ENCODE measurements at regions not wholly inside any gene's neighbourhood (a gene's known extent, or its start where the extent isn't known, plus 50 kb on each side); places are given as distances from the start of the nearest gene placed in this dataset.
"Not testable (repeated sequence)": the region's sequence is repeated elsewhere in the genome, so short reads cannot be mapped to it uniquely, and the experiment has no call there.

GRCh38 chr6:144497650-144498049 is 212.5 kb downstream of the UTRN start:
- DNase-seq (ENCODE audit: low spot score in 2 of 2): no peak
- peaks cover 0 to 5% of the 10 kb centered on the region in 2 donors for H3K9me3 Mint-ChIP-seq
- peaks cover 17% of the 10 kb centered on the region in 2 donors for H3K36me3 Mint-ChIP-seq
- no peak for ATAC-seq
- no peak overlapping the region for H3K27ac Mint-ChIP-seq

GRCh38 chr6:144500892-144501291 is 215.8 kb downstream of the UTRN start:
- peak; percentile 46 to 76 for ATAC-seq
- no peak for DNase-seq (ENCODE audit: low spot score in 2 of 2)
- H3K9me3 Mint-ChIP-seq: peaks cover 14 to 20% of the 10 kb centered on the region in 2 donors
- no peak overlapping the region for H3K27ac Mint-ChIP-seq
- peaks cover 44 to 49% of the 10 kb centered on the region in 2 donors for H3K36me3 Mint-ChIP-seq

GRCh38 chr6:144505214-144505613 is 220.1 kb downstream of the UTRN start:
- peaks cover 49 to 53% of the 10 kb centered on the region in 2 donors for H3K36me3 Mint-ChIP-seq

GRCh38 chr6:144506051-144506450 is 220.9 kb downstream of the UTRN start:
- Mint-ChIP-seq H3K9me3 (peaks cover 17 to 18% of the 10 kb centered on the region in 2 donors), H3K36me3 (peaks cover 49 to 53% of the 10 kb centered on the region in 2 donors)
- DNase-seq (ENCODE audit: low spot score in 2 of 2); ATAC-seq; H3K27ac Mint-ChIP-seq: not testable (repeated sequence)

More at GRCh38 chr6:144505214-144505613, 220.1 kb downstream of the UTRN start:
- H3K27ac Mint-ChIP-seq; ATAC-seq; DNase-seq (ENCODE audit: low spot score in 2 of 2): not testable (repeated sequence)
- peaks cover 17 to 18% of the 10 kb centered on the region in 2 donors for H3K9me3 Mint-ChIP-seq

- DNase-seq (ENCODE audit: low spot score in 2 of 2); H3K27ac Mint-ChIP-seq; ATAC-seq: not testable (repeated sequence)
- Mint-ChIP-seq H3K36me3 (peaks cover 45 to 47% of the 10 kb centered on the region in 2 donors), H3K9me3 (peaks cover 17 to 18% of the 10 kb centered on the region in 2 donors)
These were observed 222.7 kb downstream of the UTRN start for GRCh38 chr6:144507772-144508312.

GRCh38 chr6:144510859-144511258 is 225.7 kb downstream of the UTRN start:
- no peak for ATAC-seq
- Mint-ChIP-seq H3K36me3 (peaks cover 16 to 17% of the 10 kb centered on the region in 2 donors), H3K9me3 (peaks cover 3% of the 10 kb centered on the region in 2 donors), H3K27ac (no peak overlapping the region)
- DNase-seq (ENCODE audit: low spot score in 2 of 2): no peak

GRCh38 chr6:144515761-144516160 is 230.6 kb downstream of the UTRN start:
- Mint-ChIP-seq H3K27ac (no peak overlapping the region), H3K36me3 (peaks cover 0 to 5% of the 10 kb centered on the region in 2 donors), H3K9me3 (no peaks in the 10 kb centered on the region)
- DNase-seq (ENCODE audit: low spot score in 2 of 2): no peak
- no peak for ATAC-seq

GRCh38 chr6:144519426-144519825 is 234.3 kb downstream of the UTRN start:
- no peak for ATAC-seq
- Mint-ChIP-seq H3K27ac (no peak overlapping the region), H3K36me3 (peaks cover 0 to 5% of the 10 kb centered on the region in 2 donors), H3K9me3 (no peaks in the 10 kb centered on the region)
- no peak for DNase-seq (ENCODE audit: low spot score in 2 of 2)

GRCh38 chr6:144528743-144529425 is 243.7 kb downstream of the UTRN start:
- peaks cover 0 to 17% of the 10 kb centered on the region in 2 donors for H3K36me3 Mint-ChIP-seq
- DNase-seq (ENCODE audit: low spot score in 2 of 2): no peak
- ATAC-seq: no peak
- H3K27ac Mint-ChIP-seq: peak overlapping the region in 1 of 2 donors; percentile 23
- H3K9me3 Mint-ChIP-seq: no peaks in the 10 kb centered on the region

GRCh38 chr6:144530118-144530517 is 245.0 kb downstream of the UTRN start:
- DNase-seq (ENCODE audit: low spot score in 2 of 2): no peak
- ATAC-seq: no peak
- H3K27ac Mint-ChIP-seq: no peak overlapping the region
- peaks cover 0 to 17% of the 10 kb centered on the region in 2 donors for H3K36me3 Mint-ChIP-seq
- H3K9me3 Mint-ChIP-seq: no peaks in the 10 kb centered on the region

- H3K36me3 Mint-ChIP-seq: peaks cover 0 to 17% of the 10 kb centered on the region in 2 donors
- ATAC-seq; H3K27ac Mint-ChIP-seq; H3K9me3 Mint-ChIP-seq; DNase-seq (ENCODE audit: low spot score in 2 of 2): not testable (repeated sequence)
These were observed 247.1 kb downstream of the UTRN start for GRCh38 chr6:144532238-144532637.

- Mint-ChIP-seq H3K27ac (no peak overlapping the region), H3K9me3 (no peaks in the 10 kb centered on the region), H3K36me3 (peaks cover 0 to 17% of the 10 kb centered on the region in 2 donors)
- DNase-seq (ENCODE audit: low spot score in 2 of 2) (no peak), ATAC-seq (no peak)
These were observed 249.0 kb downstream of the UTRN start for GRCh38 chr6:144534180-144534579.

GRCh38 chr6:144535630-144536029 is 250.5 kb downstream of the UTRN start:
- no peak for DNase-seq (ENCODE audit: low spot score in 2 of 2)
- no peaks in the 10 kb centered on the region for H3K9me3 Mint-ChIP-seq
- no peak overlapping the region for H3K27ac Mint-ChIP-seq
- H3K36me3 Mint-ChIP-seq: peaks cover 0 to 17% of the 10 kb centered on the region in 2 donors
- ATAC-seq: peak in 1 of 2 donors; percentile 38

GRCh38 chr6:144536079-144536478 is 250.9 kb downstream of the UTRN start:
- ATAC-seq (peak in 1 of 2 donors; percentile 34), DNase-seq (ENCODE audit: low spot score in 2 of 2) (no peak)
- Mint-ChIP-seq H3K9me3 (no peaks in the 10 kb centered on the region), H3K27ac (no peak overlapping the region), H3K36me3 (peaks cover 0 to 17% of the 10 kb centered on the region in 2 donors)

GRCh38 chr6:144543006-144543871 is 258.1 kb downstream of the UTRN start:
- no peak for DNase-seq (ENCODE audit: low spot score in 2 of 2)
- H3K36me3 Mint-ChIP-seq: peaks cover 14% of the 10 kb centered on the region in 2 donors
- ATAC-seq: peak in 1 of 2 donors; percentile 43
- peak overlapping the region in 1 of 2 donors; percentile 73 for H3K27ac Mint-ChIP-seq
- H3K9me3 Mint-ChIP-seq: no peaks in the 10 kb centered on the region

GRCh38 chr6:144544266-144544830 is 259.2 kb downstream of the UTRN start:
- Mint-ChIP-seq H3K9me3 (no peaks in the 10 kb centered on the region), H3K27ac (peak overlapping the region; percentile 53 to 94), H3K36me3 (peaks cover 14% of the 10 kb centered on the region in 2 donors)
- DNase-seq (ENCODE audit: low spot score in 2 of 2) (no peak), ATAC-seq (peak; percentile 89 to 99)

Measured in activated naive CD4-positive, alpha-beta T cell treated with anti-CD3 and anti-CD28 coated beads, Interleukin-2, amount 50 U/mL, for 72 hours (primary cell).